AG08396 (cell line): ENCODE measurements at regions not wholly inside any gene's neighbourhood (a gene's known extent, or its start where the extent isn't known, plus 50 kb on each side); places are given as distances from the start of the nearest gene placed in this dataset.
"Not testable (repeated sequence)": the region's sequence is repeated elsewhere in the genome, so short reads cannot be mapped to it uniquely, and the experiment has no call there.

ENCODE experiments used
- DNase-seq: peaks from one replicate; pipeline ENCODE4 v3.0.0; 2012; ENCODE audit warnings: low spot score, mixed read lengths

GRCh38 chr15:96914081-96914480 is 583.6 kb downstream of the NR2F2 start:
- no peak for DNase-seq

- no peak for DNase-seq
Measured at GRCh38 chr15:96916750-96917149, 586.2 kb downstream of the NR2F2 start.

GRCh38 chr15:96924570-96924969 is 594.1 kb downstream of the NR2F2 start:
- no peak for DNase-seq

GRCh38 chr15:96947296-96948229 is 617.1 kb downstream of the NR2F2 start:
- DNase-seq = no peak

GRCh38 chr15:96948981-96949380 is 618.5 kb downstream of the NR2F2 start:
- no peak for DNase-seq

GRCh38 chr15:96958721-96959120 is 628.2 kb downstream of the NR2F2 start:
- DNase-seq = no peak

- no peak for DNase-seq
Measured at GRCh38 chr15:96959501-96959900, 629.0 kb downstream of the NR2F2 start.

GRCh38 chr15:96960711-96961480 is 630.4 kb downstream of the NR2F2 start:
- no peak for DNase-seq

- no peak for DNase-seq
Measured at GRCh38 chr15:96966554-96966953, 636.1 kb downstream of the NR2F2 start.

- no peak for DNase-seq
Measured at GRCh38 chr15:96969732-96970710, 639.5 kb downstream of the NR2F2 start.

- no peak for DNase-seq
Measured at GRCh38 chr15:96972201-96972600, 641.7 kb downstream of the NR2F2 start.

- DNase-seq = no peak
Measured at GRCh38 chr15:96974761-96975160, 644.3 kb downstream of the NR2F2 start.

- DNase-seq = no peak
Measured at GRCh38 chr15:96977886-96978285, 647.4 kb downstream of the NR2F2 start.

- DNase-seq = no peak
Measured at GRCh38 chr15:96978937-96979473, 648.5 kb downstream of the NR2F2 start.

- not testable (repeated sequence) for DNase-seq
Measured at GRCh38 chr15:96984121-96984671, 653.7 kb downstream of the NR2F2 start.

GRCh38 chr15:96992817-96993216 is 662.3 kb downstream of the NR2F2 start:
- DNase-seq = no peak

- DNase-seq = no peak
Measured at GRCh38 chr15:96997538-96997937, 667.0 kb downstream of the NR2F2 start.

- no peak for DNase-seq
Measured at GRCh38 chr15:97009031-97009431, 678.5 kb downstream of the NR2F2 start.

- no peak for DNase-seq
Measured at GRCh38 chr15:97012986-97013385, 682.5 kb downstream of the NR2F2 start.

GRCh38 chr15:97013491-97013890 is 683.0 kb downstream of the NR2F2 start:
- DNase-seq = no peak

- no peak for DNase-seq
Measured at GRCh38 chr15:97014001-97014400, 683.5 kb downstream of the NR2F2 start.
